CD4-positive, alpha-beta T cell treated with Interleukin-4 for 4 hours (primary cell): ENCODE measurements at regions not wholly inside any gene's neighbourhood (a gene's known extent, or its start where the extent isn't known, plus 50 kb on each side); places are given as distances from the start of the nearest gene placed in this dataset.
"Not testable (repeated sequence)": the region's sequence is repeated elsewhere in the genome, so short reads cannot be mapped to it uniquely, and the experiment has no call there.

ENCODE experiments used
- DNase-seq: peaks from one replicate; pipeline ENCODE4 v3.0.0-alpha.2; 2020

DNA sequence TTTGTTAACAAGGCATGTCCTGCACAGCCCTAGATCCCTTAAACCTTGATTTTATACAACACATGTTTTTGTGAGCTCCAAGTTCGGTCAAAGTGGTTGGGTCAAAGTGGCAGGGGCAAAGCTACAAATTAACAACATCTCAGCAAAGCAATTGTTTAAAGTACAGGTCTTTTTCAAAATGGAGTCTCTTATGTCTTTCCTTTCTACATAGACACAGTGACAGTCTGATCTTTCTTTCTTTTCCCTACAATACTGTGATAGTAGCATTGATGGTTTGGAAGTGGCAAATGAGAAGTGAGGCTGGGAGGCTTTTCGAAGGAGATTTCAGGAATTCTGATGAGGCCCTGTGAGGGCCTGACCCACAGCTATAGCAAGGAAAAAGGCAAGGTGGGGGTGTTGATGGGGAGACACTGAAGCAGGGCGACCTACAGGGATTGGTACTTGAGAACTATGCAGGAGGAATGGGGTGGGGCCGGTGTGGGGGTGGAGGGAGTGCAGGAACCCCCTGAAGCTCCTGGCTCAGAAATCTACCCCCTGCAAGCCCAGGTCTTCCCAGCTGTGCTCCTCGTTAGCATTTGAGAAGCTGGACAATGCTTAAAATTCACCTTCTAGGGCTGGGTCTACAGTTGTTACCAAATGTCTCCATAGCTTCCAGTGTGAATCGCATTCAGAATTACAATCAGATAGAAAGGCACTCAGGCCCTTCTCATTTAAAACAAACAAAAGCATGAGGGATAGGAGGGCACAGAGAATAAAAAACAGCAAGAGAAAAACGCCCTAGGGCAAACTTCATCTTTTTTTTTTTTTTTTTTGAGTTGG is 102.6 kb upstream of the PPM1J start:
- DNase-seq = no peak

DNA sequence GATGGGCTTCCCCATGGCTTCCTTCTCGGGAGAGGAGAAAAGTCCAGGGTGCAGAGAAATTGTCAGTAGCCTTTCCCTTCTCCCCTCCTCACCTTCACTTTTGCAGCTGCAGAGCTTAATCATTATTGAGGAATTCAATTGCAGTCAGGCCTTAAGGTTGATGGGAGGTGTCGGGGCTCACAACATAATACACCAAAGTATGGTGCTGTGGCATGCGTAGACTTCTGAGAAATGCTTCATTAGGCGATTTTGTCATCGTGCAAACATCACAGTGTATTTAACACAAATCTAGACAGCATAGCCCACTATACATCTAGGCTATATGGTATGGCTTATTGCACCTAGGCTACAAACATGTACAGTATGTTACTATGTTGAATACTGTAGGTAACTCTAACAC is 100.2 kb upstream of the PPM1J start:
- DNase-seq = no peak

DNA sequence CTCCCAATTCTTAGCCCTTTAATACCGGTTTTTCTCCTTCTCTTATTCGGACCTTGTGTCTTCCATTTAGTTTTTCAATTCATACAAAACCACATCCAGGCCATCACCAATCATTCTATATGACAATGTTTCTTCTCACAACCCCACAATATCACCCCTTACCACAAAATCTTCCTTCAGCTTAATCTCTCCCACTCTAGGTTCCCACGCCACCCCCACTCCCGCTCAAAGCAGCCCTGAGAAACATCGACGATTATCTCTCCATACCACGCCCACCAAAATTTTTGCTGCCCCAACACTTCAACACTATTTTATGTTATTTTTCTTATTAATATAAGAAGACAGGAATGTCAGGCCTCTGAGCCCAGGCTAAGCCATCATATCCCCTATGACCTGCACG is 99.5 kb upstream of the PPM1J start:
- DNase-seq = not testable (repeated sequence)

GRCh38 chr1:112808861-112809684 is 93.9 kb upstream of the PPM1J start:
- peak; percentile 49 for DNase-seq

GRCh38 chr1:112807999-112808398 is 92.9 kb upstream of the PPM1J start:
- DNase-seq = no peak

DNA sequence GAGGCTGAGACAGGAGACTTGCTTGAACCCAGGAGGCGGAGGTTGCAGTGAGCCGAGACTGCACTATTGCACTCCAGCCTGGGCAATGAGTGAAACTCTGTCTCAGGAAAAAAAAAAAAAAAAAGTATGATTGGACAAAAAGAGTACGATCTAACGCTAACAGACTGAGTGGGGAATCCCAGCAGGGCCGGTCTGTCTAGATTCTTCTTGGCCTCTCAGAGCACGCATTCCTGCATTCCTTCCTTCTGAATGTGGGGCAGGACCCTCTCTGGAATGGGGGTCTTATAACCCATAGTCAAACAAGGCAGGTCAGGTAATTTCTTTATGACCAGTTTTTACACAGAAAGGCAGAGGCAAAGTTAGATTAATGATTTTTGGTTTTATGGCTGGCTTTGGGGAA is 92.0 kb upstream of the PPM1J start:
- no peak for DNase-seq

- no peak for DNase-seq
Measured at GRCh38 chr1:112806090-112806642, 91.0 kb upstream of the PPM1J start.

GRCh38 chr1:112805155-112805853 is 90.2 kb upstream of the PPM1J start:
- no peak for DNase-seq

- DNase-seq = peak; percentile 18
Measured at GRCh38 chr1:112803906-112804762, 89.0 kb upstream of the PPM1J start.

GRCh38 chr1:112800289-112800688 is 85.2 kb upstream of the PPM1J start:
- DNase-seq = no peak

DNA sequence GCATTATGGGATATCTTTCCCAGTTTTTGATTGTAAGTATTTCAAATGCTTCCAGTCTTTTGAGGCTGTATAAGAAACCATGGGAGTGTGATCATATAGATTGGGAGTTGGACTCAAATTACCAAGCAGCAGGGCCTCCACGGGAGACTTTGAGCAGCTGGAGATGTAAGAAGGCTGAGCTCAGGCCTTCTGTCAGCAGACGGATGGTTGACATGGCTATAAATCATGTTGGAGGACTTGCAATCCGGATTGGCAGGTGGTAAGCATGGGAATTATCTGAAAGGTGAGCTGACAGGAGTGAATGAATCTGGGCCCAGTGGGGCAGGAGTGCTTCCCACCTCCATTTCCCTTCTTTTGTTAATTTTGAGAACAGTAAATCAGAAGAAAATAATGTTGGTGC is 83.2 kb upstream of the PPM1J start:
- DNase-seq = no peak

GRCh38 chr1:112797224-112797623 is 82.1 kb upstream of the PPM1J start:
- no peak for DNase-seq

- no peak for DNase-seq
Measured at GRCh38 chr1:112794654-112795239, 79.6 kb upstream of the PPM1J start.

GRCh38 chr1:112793631-112794565 is 78.8 kb upstream of the PPM1J start:
- DNase-seq = no peak

- no peak for DNase-seq
Measured at GRCh38 chr1:112791723-112792104, 76.6 kb upstream of the PPM1J start.

GRCh38 chr1:112790920-112791722 is 76.0 kb upstream of the PPM1J start:
- no peak for DNase-seq

DNA sequence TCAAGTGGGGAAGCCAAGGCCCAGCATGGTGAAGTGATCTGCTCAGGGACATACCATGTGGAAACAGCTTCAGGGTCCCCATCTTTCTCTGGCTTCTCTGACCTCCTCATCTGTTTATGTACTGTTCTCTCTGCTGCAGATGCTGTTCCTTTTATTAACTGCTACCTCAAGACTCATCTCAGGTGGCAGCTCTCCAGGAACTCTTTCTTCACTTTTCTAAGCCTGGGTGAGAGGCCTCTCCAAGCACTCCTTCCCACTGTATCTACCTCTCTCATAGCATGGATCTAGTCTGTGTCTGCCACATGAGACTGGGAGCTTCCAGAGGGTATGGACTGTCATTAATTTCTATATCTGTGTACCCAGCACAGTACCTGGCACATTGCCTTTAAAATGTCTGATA is 73.4 kb upstream of the PPM1J start:
- no peak for DNase-seq

DNA sequence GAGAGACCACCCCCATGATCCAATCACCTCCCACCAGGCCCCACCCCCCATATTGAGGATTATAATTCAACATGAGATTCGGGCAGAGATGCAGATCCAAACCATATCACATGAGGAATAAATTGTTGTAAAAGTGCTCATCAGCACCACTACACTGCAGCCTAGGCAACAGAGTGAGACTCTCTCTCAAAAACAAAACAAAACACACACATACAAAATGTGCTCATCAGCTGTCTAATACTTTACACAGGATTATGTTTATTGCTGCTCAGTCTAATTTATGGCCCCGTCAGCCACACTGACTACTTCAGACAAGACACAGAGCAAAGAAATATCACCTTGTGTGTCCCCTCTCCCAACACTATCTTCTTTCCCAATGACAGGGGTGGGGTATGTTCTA is 72.9 kb upstream of the PPM1J start:
- DNase-seq = no peak

DNA sequence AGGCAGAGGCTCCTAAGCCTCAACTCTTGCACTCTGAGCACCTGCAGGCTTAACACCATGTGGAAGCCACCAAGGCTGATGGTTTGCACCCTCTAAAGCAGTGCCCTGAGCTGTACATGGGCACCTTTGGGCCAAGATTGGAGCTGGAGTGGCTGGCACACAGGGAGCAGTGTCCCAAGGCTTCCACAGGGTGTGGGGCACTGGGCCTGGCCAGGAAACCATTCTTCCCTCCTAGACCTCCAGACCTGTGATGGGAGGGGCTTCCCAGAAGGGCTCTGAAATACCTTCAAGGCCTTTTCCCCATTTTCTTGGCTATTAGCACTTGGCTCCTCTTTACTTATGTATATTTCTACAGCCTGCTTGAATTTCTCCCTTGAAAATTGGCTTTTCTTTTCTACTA is 67.9 kb upstream of the PPM1J start:
- DNase-seq = no peak
